ENCODE measurements at regions not wholly inside any gene's neighbourhood (a gene's known extent, or its start where the extent isn't known, plus 50 kb on each side); places are given as distances from the start of the nearest gene placed in this dataset.
"Not testable (repeated sequence)": the region's sequence is repeated elsewhere in the genome, so short reads cannot be mapped to it uniquely, and the experiment has no call there.

- DNase-seq, result no peak
Observed at GRCh38 chr5:56685503-56686217, 129.7 kb upstream of the MAP3K1 start.

- no peak for DNase-seq
Observed at GRCh38 chr5:56684159-56684558, 131.2 kb upstream of the MAP3K1 start.

- no peak for DNase-seq
Observed at GRCh38 chr5:56683733-56684132, 131.6 kb upstream of the MAP3K1 start.

- DNase-seq, result no peak
Observed at GRCh38 chr5:56683281-56683680, 132.1 kb upstream of the MAP3K1 start.

- peak; percentile 7 for DNase-seq
Observed at GRCh38 chr5:56681346-56681745, 134.0 kb upstream of the MAP3K1 start.

GRCh38 chr5:56680731-56681130 lies 134.6 kb upstream of the MAP3K1 start:
- DNase-seq, result no peak

GRCh38 chr5:56677690-56678305 lies 137.6 kb upstream of the MAP3K1 start:
- DNase-seq, result no peak

- no peak for DNase-seq
Observed at GRCh38 chr5:56676091-56676768, 139.1 kb upstream of the MAP3K1 start.

GRCh38 chr5:56674441-56674840 lies 140.9 kb upstream of the MAP3K1 start:
- no peak for DNase-seq

- DNase-seq, result no peak
Observed at GRCh38 chr5:56673171-56673570, 142.2 kb upstream of the MAP3K1 start.

- DNase-seq, result no peak
Observed at GRCh38 chr5:56671571-56671970, 143.8 kb upstream of the MAP3K1 start.

- DNase-seq, result no peak
Observed at GRCh38 chr5:56670916-56671315, 144.4 kb upstream of the MAP3K1 start.

- DNase-seq, result peak; percentile 91
Observed at GRCh38 chr5:56669534-56670483, 145.5 kb upstream of the MAP3K1 start.

GRCh38 chr5:56668996-56669395 lies 146.4 kb upstream of the MAP3K1 start:
- peak; percentile 57 for DNase-seq

- DNase-seq, result no peak
Observed at GRCh38 chr5:56667692-56668091, 147.7 kb upstream of the MAP3K1 start.

- no peak for DNase-seq
Observed at GRCh38 chr5:56666901-56667300, 148.4 kb upstream of the MAP3K1 start.

GRCh38 chr5:56665117-56665516 lies 150.2 kb upstream of the MAP3K1 start:
- DNase-seq, result not testable (repeated sequence)

- no peak for DNase-seq
Observed at GRCh38 chr5:56664025-56664424, 151.3 kb upstream of the MAP3K1 start.

- no peak for DNase-seq
Observed at GRCh38 chr5:56663523-56663922, 151.8 kb upstream of the MAP3K1 start.

GRCh38 chr5:56662893-56663292 lies 152.5 kb upstream of the MAP3K1 start:
- DNase-seq, result no peak

- DNase-seq, result no peak
Observed at GRCh38 chr5:56659971-56660370, 155.4 kb upstream of the MAP3K1 start.

- no peak for DNase-seq
Observed at GRCh38 chr5:56658972-56659371, 156.4 kb upstream of the MAP3K1 start.

Data from NCI-H345 (cell line).